GM18498 (cell line): ENCODE measurements at regions not wholly inside any gene's neighbourhood (a gene's known extent, or its start where the extent isn't known, plus 50 kb on each side); places are given as distances from the start of the nearest gene placed in this dataset.

ENCODE experiments used
- ATAC-seq: cut with Tn5 transposase; IDR thresholded peaks from one replicate; pipeline ENCODE4 v1.9.1; 2021; ENCODE audit warnings: mild to moderate bottlenecking, moderate library complexity; ENCODE audit not compliant: unreplicated experiment

GRCh38 chr16:17529982-17530760 lies 59.4 kb upstream of the XYLT1 start:
- peak; percentile 83 for ATAC-seq

GRCh38 chr16:17526956-17527937 lies 56.5 kb upstream of the XYLT1 start:
- ATAC-seq = no peak

GRCh38 chr16:17524656-17525055 lies 53.9 kb upstream of the XYLT1 start:
- no peak for ATAC-seq

GRCh38 chr16:17520561-17520960 lies 49.8 kb upstream of the XYLT1 start:
- no peak for ATAC-seq
